Smooth muscle cell (in vitro differentiated cells): ENCODE measurements at regions not wholly inside any gene's neighbourhood (a gene's known extent, or its start where the extent isn't known, plus 50 kb on each side); places are given as distances from the start of the nearest gene placed in this dataset.
"Not testable (repeated sequence)": the region's sequence is repeated elsewhere in the genome, so short reads cannot be mapped to it uniquely, and the experiment has no call there.

Source experiments
- DNase-seq: peaks from one replicate; lab custom pipeline; 2025; ENCODE audit not compliant: unreplicated experiment; lab: John Stamatoyannopoulos, UW
- H2AFZ ChIP-seq: fragments of 200-600 bp; sonication (generic); 2 replicates; pipeline ENCODE4 v1.6.0; 2016; ENCODE audit warnings: antibody characterized with exemption, low read depth, mild to moderate bottlenecking
- H3F3A ChIP-seq: fragments of 200-600 bp; sonication (generic); 2 replicates; pipeline ENCODE4 v1.6.0; 2017; ENCODE audit warnings: antibody characterized with exemption, low read depth
- H3K27ac ChIP-seq: fragments of 200-600 bp; sonication (generic); 2 replicates; pipeline ENCODE4 v1.5.1; 2016; ENCODE audit warnings: low read depth, mild to moderate bottlenecking
- H3K27me3 ChIP-seq: fragments of 200-600 bp; sonication (generic); 2 replicates; pipeline ENCODE4 v1.6.1; 2016; ENCODE audit warnings: low read depth, mild to moderate bottlenecking
- H3K36me3 ChIP-seq: fragments of 200-600 bp; sonication (generic); 2 replicates; pipeline ENCODE4 v1.5.1; 2016; ENCODE audit warnings: low read depth
- H3K4me1 ChIP-seq: fragments of 200-600 bp; sonication (generic); 2 replicates; pipeline ENCODE4 v1.5.1; 2016; ENCODE audit warnings: low read depth
- H3K4me2 ChIP-seq: fragments of 200-600 bp; sonication (generic); 2 replicates; pipeline ENCODE4 v1.6.0; 2016; ENCODE audit warnings: mild to moderate bottlenecking
- H3K4me3 ChIP-seq: fragments of 200-600 bp; sonication (generic); 2 replicates; pipeline ENCODE4 v1.5.1; 2016; ENCODE audit warnings: mild to moderate bottlenecking
- H3K79me2 ChIP-seq: fragments of 200-600 bp; sonication (generic); 2 replicates; pipeline ENCODE4 v1.6.0; 2016; ENCODE audit warnings: low read depth, mild to moderate bottlenecking
- H3K9ac ChIP-seq: fragments of 200-600 bp; sonication (generic); 2 replicates; pipeline ENCODE4 v1.6.0; 2016; ENCODE audit warnings: low read depth
- H3K9me3 ChIP-seq: fragments of 200-600 bp; sonication (generic); replicated peaks from 2 replicates; pipeline ENCODE4 v1.5.1; 2016; ENCODE audit warnings: low read depth
- H4K20me1 ChIP-seq: fragments of 200-600 bp; sonication (generic); 2 replicates; pipeline ENCODE4 v1.6.0; 2016; ENCODE audit warnings: low read depth
- WGBS: methylation state at CpG from one replicate; pipeline ENCODE4 v1.1.7; 2016; ENCODE audit warnings: low lambda C conversion rate; 5-methylcytosine and 5-hydroxymethylcytosine counted together
- TF ChIP-seq, protein P1 (sequence below): fragments of 200-600 bp; sonication (generic); IDR thresholded peaks from 2 replicates; pipeline ENCODE4 v1.5.1; 2017; ENCODE audit warnings: borderline replicate concordance, mild to moderate bottlenecking, antibody characterized with exemption; ENCODE audit not compliant: insufficient read depth, poor library complexity, severe bottlenecking

DNA sequence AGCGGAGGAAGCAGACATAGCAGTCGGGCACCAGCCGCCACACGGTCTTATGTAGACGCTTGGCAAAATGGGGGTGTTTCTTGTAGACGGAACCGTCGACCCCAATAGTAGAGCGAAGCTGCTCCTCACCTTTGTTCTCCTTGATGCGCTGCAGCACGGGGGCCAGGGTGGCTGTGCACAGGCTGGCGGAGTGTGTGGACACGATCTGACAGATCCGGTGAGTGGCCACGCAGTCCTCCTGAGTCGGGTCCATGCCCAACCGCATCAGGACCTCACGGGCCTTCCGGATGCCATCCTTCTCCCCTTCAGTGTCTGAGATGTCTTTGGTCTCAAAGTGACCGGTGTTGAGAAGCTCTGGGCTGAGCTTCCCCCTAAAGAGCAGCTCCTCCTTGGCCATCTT, 153.0 kb downstream of the TENT5D start:
- Histone ChIP-seq H3K36me3 (no peaks in the 10 kb centered on the region), H3F3A (no peaks in the 10 kb centered on the region), H3K4me3 (no peak overlapping the region), H3K9me3 (no peaks in the 10 kb centered on the region), H3K79me2 (no peaks in the 10 kb centered on the region), H3K4me1 (no peaks in the 10 kb centered on the region), H2AFZ (no peak overlapping the region), H3K27me3 (no peaks in the 10 kb centered on the region), H4K20me1 (no peaks in the 10 kb centered on the region), H3K27ac (no peak overlapping the region), H3K4me2 (no peak overlapping the region), H3K9ac (no peak overlapping the region)
- TF ChIP-seq, protein P1, sequence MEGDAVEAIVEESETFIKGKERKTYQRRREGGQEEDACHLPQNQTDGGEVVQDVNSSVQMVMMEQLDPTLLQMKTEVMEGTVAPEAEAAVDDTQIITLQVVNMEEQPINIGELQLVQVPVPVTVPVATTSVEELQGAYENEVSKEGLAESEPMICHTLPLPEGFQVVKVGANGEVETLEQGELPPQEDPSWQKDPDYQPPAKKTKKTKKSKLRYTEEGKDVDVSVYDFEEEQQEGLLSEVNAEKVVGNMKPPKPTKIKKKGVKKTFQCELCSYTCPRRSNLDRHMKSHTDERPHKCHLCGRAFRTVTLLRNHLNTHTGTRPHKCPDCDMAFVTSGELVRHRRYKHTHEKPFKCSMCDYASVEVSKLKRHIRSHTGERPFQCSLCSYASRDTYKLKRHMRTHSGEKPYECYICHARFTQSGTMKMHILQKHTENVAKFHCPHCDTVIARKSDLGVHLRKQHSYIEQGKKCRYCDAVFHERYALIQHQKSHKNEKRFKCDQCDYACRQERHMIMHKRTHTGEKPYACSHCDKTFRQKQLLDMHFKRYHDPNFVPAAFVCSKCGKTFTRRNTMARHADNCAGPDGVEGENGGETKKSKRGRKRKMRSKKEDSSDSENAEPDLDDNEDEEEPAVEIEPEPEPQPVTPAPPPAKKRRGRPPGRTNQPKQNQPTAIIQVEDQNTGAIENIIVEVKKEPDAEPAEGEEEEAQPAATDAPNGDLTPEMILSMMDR: no peak
- WGBS: 96% methylated on average over 20 of the region's 20 CpGs
- no peak for DNase-seq

DNA sequence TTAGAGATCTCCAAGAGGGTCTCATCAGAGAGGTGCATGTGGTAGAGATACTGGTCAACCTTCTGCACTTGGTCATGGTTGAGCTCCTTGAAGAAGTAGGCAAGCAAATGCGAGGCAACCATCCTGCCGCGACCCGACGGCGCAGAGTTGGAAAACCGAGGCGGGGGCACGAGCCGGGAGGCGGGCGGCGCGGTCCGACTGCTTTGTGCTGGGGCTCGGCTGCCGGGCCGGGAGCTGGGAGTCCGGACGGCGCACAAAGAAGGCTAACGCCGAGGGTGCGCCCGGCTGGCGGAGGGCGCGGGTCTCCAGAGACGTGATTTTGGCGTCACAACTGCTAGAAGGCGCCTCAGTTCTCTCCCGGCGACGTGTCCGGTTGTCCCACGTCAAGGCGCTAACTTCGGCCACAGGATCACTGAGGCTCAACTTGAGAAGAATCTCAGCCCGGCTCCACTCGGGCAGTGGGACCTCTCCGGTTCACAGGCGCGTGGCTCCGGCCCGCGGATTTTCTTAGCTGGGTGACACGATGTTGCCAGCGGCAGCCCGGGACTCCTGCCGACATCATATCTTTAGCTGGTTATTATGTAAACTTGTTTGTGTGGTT, 154.3 kb downstream of the TENT5D start:
- not testable (repeated sequence) for H3K27me3 ChIP-seq, H3K9me3 ChIP-seq, DNase-seq, H3K27ac ChIP-seq, H3K4me3 ChIP-seq, H2AFZ ChIP-seq, H4K20me1 ChIP-seq, H3K4me1 ChIP-seq, H3F3A ChIP-seq, H3K4me2 ChIP-seq, H3K9ac ChIP-seq, H3K79me2 ChIP-seq, H3K36me3 ChIP-seq
- 94% methylated on average over 45 of the region's 50 CpGs for WGBS

GRCh38 chrX:80576267-80576666, 156.0 kb downstream of the TENT5D start:
- Histone ChIP-seq H3K79me2 (no peaks in the 10 kb centered on the region), H3K9me3 (no peaks in the 10 kb centered on the region), H3K4me2 (no peak overlapping the region), H3K9ac (no peak overlapping the region), H3F3A (no peaks in the 10 kb centered on the region), H3K4me1 (no peaks in the 10 kb centered on the region), H3K4me3 (no peak overlapping the region), H3K36me3 (no peaks in the 10 kb centered on the region), H3K27me3 (no peaks in the 10 kb centered on the region), H2AFZ (no peak overlapping the region), H3K27ac (no peak overlapping the region), H4K20me1 (no peaks in the 10 kb centered on the region)
- TF ChIP-seq, protein P1: no peak
- DNase-seq: no peak

DNA sequence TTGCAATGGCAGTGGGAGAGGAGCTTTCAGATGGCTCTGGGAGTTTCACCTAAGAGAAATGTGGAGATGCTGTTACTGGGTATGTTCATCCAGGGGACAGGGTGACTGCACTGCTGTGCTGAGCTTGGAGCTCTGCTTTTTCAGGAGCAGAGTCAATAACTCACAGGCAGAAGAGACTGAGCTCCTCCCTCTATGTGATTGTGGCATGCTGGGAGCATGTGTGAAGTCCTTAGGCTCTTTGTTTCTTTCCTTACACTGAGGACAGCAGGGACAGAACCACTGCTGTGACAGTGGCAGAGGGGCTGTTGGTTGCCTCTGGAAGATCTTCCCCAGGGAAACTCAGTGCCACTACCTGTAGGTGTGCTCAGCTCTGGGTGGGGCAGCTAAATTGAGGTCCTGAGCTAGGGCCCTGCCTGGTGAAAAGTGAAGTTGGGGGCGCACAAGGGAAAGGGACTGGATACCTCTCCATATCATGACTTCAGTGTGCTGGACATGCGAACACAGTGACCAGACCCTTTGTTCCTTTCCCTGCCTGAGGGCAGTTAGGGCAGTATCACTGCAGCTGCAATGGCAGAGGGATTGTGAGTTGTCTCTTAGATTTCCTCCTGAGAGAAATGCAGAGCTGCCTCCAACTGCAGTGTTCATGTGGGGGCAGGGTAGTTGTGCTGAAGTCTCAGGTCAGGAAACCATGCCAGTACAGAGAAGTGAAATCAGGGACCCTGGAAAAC, 156.7 kb downstream of the TENT5D start:
- 57% methylated on average over 2 of the region's 2 CpGs for WGBS
- no peak overlapping the region for H3K4me2 ChIP-seq
- H3K79me2 ChIP-seq: no peaks in the 10 kb centered on the region
- H3K4me1 ChIP-seq: no peaks in the 10 kb centered on the region
- no peak overlapping the region for H3K9ac ChIP-seq
- DNase-seq: no peak
- no peaks in the 10 kb centered on the region for H3K36me3 ChIP-seq
- H3F3A ChIP-seq: no peaks in the 10 kb centered on the region
- TF ChIP-seq, protein P1: no peak
- no peaks in the 10 kb centered on the region for H4K20me1 ChIP-seq
- H2AFZ ChIP-seq: no peak overlapping the region
- no peak overlapping the region for H3K4me3 ChIP-seq
- H3K27me3 ChIP-seq: no peaks in the 10 kb centered on the region
- no peak overlapping the region for H3K27ac ChIP-seq
- H3K9me3 ChIP-seq: no peaks in the 10 kb centered on the region
